K562 (cell line): ENCODE measurements at regions not wholly inside any gene's neighbourhood (a gene's known extent, or its start where the extent isn't known, plus 50 kb on each side); places are given as distances from the start of the nearest gene placed in this dataset.

Source experiments
- ATAC-seq: fragments of 200-7000 bp; cut with Tn5 transposase; 3 replicates; pipeline ENCODE4 v1.9.1; 2020; ENCODE audit warnings: moderate library complexity
- BruUV-seq: library from RNA; stranded (reverse); fragments of 400-500 nt; replicated peaks from 2 replicates; lab custom pipeline; 2021; lab: Mats Ljungman, UMichigan
- CTCF ChIA-PET: fragments of 300-600 bp; formaldehyde crosslinking; extraction: SDS; loops from one replicate; lab custom pipeline; 2021; ENCODE audit warnings: low intra/inter-chr PET ratio; lab: Yijun Ruan, JAX
- POLR2A ChIA-PET: fragments of 300-600, 350-650 bp; sonication (Branson Sonifier 250); formaldehyde crosslinking; extraction: SDS; loops from one replicate; lab custom pipeline; 2021; ENCODE audit warnings: antibody characterized with exemption, inconsistent platforms; lab: Yijun Ruan, JAX
- DNase-seq, 4 experiments: peaks; one replicate each; pipeline versions ENCODE4 v3.0.0 to v3.0.0-alpha.2; 2011 to 2018; ENCODE audit warnings: low spot score in 3 of 4, mixed read lengths in 3 of 4; ENCODE audit errors: extremely low read depth in 1 of 4
- FAIRE-seq: peaks from 2 replicates; lab custom pipeline; 2011; peaks lifted over from hg19 to GRCh38; lab: Jason Lieb, UNC
- H2AFZ ChIP-seq: 2 replicates; pipeline ENCODE4 v1.6.0; 2011; ENCODE audit warnings: low read depth, low read length, control low read depth, inconsistent platforms
- H3K27ac ChIP-seq: fragments of 200-600 bp; 3 replicates; pipeline ENCODE4 v1.8.0; 2011; ENCODE audit warnings: low read depth, mild to moderate bottlenecking, control low read depth, inconsistent platforms, low read length, moderate library complexity, mixed read lengths; ENCODE audit errors: extremely low read depth
- H3K27me3 ChIP-seq, 2 experiments: fragments of 300-600 bp in 1 of 2; 2 replicates in 1 of 2; 3 replicates in 1 of 2; pipeline versions ENCODE4 v1.6.0 to v1.8.0; 2011; ENCODE audit warnings: inconsistent platforms in 2 of 2, low read length in 2 of 2, mild to moderate bottlenecking in 1 of 2, mixed read lengths in 1 of 2, moderate library complexity in 1 of 2; ENCODE audit not compliant: control insufficient read depth in 2 of 2, insufficient read depth in 2 of 2
- H3K36me3 ChIP-seq: fragments of 300-600 bp; 3 replicates; pipeline ENCODE4 v1.8.0; 2011; ENCODE audit warnings: mild to moderate bottlenecking, low read length, inconsistent platforms; ENCODE audit not compliant: control insufficient read depth, insufficient read depth
- H3K4me1 ChIP-seq, 2 experiments: fragments of 200-600 bp in 1 of 2; replicated peaks in 1 of 2; 2 replicates in 1 of 2; 3 replicates in 1 of 2; pipeline versions ENCODE4 v1.5.1 to v1.8.0; 2011; ENCODE audit warnings: inconsistent platforms in 2 of 2, low read length in 2 of 2, mild to moderate bottlenecking in 1 of 2, mixed read lengths in 1 of 2, moderate library complexity in 1 of 2; ENCODE audit not compliant: control insufficient read depth in 2 of 2, insufficient read depth in 2 of 2
- H3K4me2 ChIP-seq: 2 replicates; pipeline ENCODE4 v1.6.1; 2011; ENCODE audit warnings: low read length, control low read depth, inconsistent platforms, mixed read lengths; ENCODE audit not compliant: insufficient read depth
- H3K4me3 ChIP-seq: fragments of 200-600 bp; sonication (generic), shearing (Covaris generic); 2 replicates; pipeline ENCODE4 v1.5.1; 2016; ENCODE audit warnings: control low read depth, inconsistent platforms
- H3K79me2 ChIP-seq: fragments of 200-600 bp; 3 replicates; pipeline ENCODE4 v1.8.0; 2011; ENCODE audit warnings: low read length, inconsistent platforms; ENCODE audit not compliant: control insufficient read depth, insufficient read depth
- H3K9ac ChIP-seq, 2 experiments: 2 replicates each; pipeline versions ENCODE4 v1.6.0 to v1.6.1; 2011; ENCODE audit warnings: low read depth in 2 of 2, low read length in 2 of 2, control low read depth in 1 of 2, inconsistent platforms in 1 of 2, mild to moderate bottlenecking in 1 of 2, mixed read lengths in 1 of 2; ENCODE audit not compliant: insufficient read depth in 1 of 2
- H3K9me1 ChIP-seq: one replicate; pipeline ENCODE4 v1.6.0; 2011; ENCODE audit warnings: inconsistent platforms, mild to moderate bottlenecking, low read length, moderate library complexity; ENCODE audit not compliant: control insufficient read depth, insufficient read depth
- H3K9me3 ChIP-seq: replicated peaks from 2 replicates; pipeline ENCODE4 v1.5.1; 2011; ENCODE audit warnings: low read depth, low read length, inconsistent platforms; ENCODE audit not compliant: control insufficient read depth, insufficient read depth
- H4K20me1 ChIP-seq: replicated peaks from 2 replicates; pipeline ENCODE4 v1.6.1; 2011; ENCODE audit warnings: low read length, inconsistent platforms, mixed read lengths; ENCODE audit not compliant: control insufficient read depth, insufficient read depth
- CXXC5 ChIP-seq: fragments of 250-450 bp; sonication (Bioruptor Pico); IDR thresholded peaks from 2 replicates; pipeline ENCODE4 v1.8.0; 2022; ENCODE audit warnings: inconsistent platforms, mild to moderate bottlenecking, moderate library complexity
- DIDO1 ChIP-seq: fragments of 450-650 bp; IDR thresholded peaks from 2 replicates; pipeline ENCODE4 v1.6.1; 2016; ENCODE audit warnings: low read depth, missing biosample characterization, missing genetic modification characterization
- EWSR1 ChIP-seq: fragments of 450-650 bp; IDR thresholded peaks from 2 replicates; pipeline ENCODE4 v1.6.1; 2018; ENCODE audit warnings: borderline replicate concordance, mild to moderate bottlenecking, low read depth, moderate library complexity; ENCODE audit not compliant: partially characterized antibody
- FOXA1 ChIP-seq: fragments of 450-650 bp; IDR thresholded peaks from 2 replicates; pipeline ENCODE4 v1.6.1; 2016; ENCODE audit warnings: mild to moderate bottlenecking, borderline replicate concordance
- FOXK2 ChIP-seq, 2 experiments: fragments of 450-650 bp; IDR thresholded peaks in 1 of 2; conservative IDR thresholded peaks in 1 of 2; 2 replicates each; pipeline ENCODE4 v1.6.1; 2016; ENCODE audit warnings: low read depth in 2 of 2, mild to moderate bottlenecking in 1 of 2
- HES1 ChIP-seq: fragments of 450-650 bp; IDR thresholded peaks from 2 replicates; pipeline ENCODE4 v1.6.1; 2016; ENCODE audit warnings: low read depth, mild to moderate bottlenecking, moderate library complexity
- KHSRP ChIP-seq: fragments of 450-650 bp; IDR thresholded peaks from 2 replicates; pipeline ENCODE4 v1.6.1; 2017
- LARP7 ChIP-seq: fragments of 450-650 bp; IDR thresholded peaks from 2 replicates; pipeline ENCODE4 v1.6.1; 2016
- NUFIP1 ChIP-seq: fragments of 450-650 bp; IDR thresholded peaks from 2 replicates; pipeline ENCODE4 v1.6.1; 2018; ENCODE audit not compliant: partially characterized antibody
- PHF20 ChIP-seq: fragments of 450-650 bp; IDR thresholded peaks from 2 replicates; pipeline ENCODE4 v1.6.1; 2018; ENCODE audit not compliant: partially characterized antibody
- RUNX1 ChIP-seq: sonication (generic); IDR thresholded peaks from 2 replicates; pipeline ENCODE4 v1.6.1; 2016; ENCODE audit warnings: antibody characterized with exemption, low read depth
- SMAD2 ChIP-seq: fragments of 150-350 bp; IDR thresholded peaks from 2 replicates; pipeline ENCODE4 v1.6.1; 2014; ENCODE audit warnings: low read depth, mild to moderate bottlenecking, low read length
- SMARCE1 ChIP-seq: fragments of 450-650 bp; IDR thresholded peaks from 2 replicates; pipeline ENCODE4 v1.7.1; 2016; ENCODE audit warnings: mild to moderate bottlenecking
- SOX6 ChIP-seq: fragments of 450-650 bp; IDR thresholded peaks from 2 replicates; pipeline ENCODE4 v1.6.1; 2014; ENCODE audit warnings: mild to moderate bottlenecking
- STAG1 ChIP-seq: sonication (generic); formaldehyde crosslinking; IDR thresholded peaks from 2 replicates; pipeline ENCODE4 v1.5.0; 2020; ENCODE audit warnings: missing genetic modification reagents, borderline replicate concordance
- ZEB2 ChIP-seq: fragments of 450-650 bp; IDR thresholded peaks from 2 replicates; pipeline ENCODE4 v1.6.1; 2016
- ZNF324 ChIP-seq: fragments of 250-450 bp; sonication (Bioruptor Pico); IDR thresholded peaks from 2 replicates; pipeline ENCODE4 v1.4.0; 2020; ENCODE audit warnings: mild to moderate bottlenecking
- ZNF518B ChIP-seq: fragments of 250-450 bp; sonication (Bioruptor Pico); IDR thresholded peaks from 2 replicates; pipeline ENCODE4 v1.5.0; 2021; ENCODE audit warnings: mild to moderate bottlenecking, moderate library complexity
- ZNF79 ChIP-seq: fragments of 250-450 bp; sonication (Bioruptor Pico); IDR thresholded peaks from 2 replicates; pipeline ENCODE4 v1.4.0; 2020; ENCODE audit warnings: low read depth, mild to moderate bottlenecking, moderate library complexity
- WGBS: fragments of 100-300 bp; shearing (Covaris generic); methylation state at CpG from one replicate; pipeline ENCODE4 v1.1.6; 2016; ENCODE audit warnings: low coverage, mixed read lengths; ENCODE audit not compliant: insufficient coverage; ENCODE audit errors: missing lambda C conversion rate; 5-methylcytosine and 5-hydroxymethylcytosine counted together
- in situ Hi-C: fragments of 300-500 bp; cut with MboI; formaldehyde crosslinking; loops from 4 replicates; pipeline ENCODE4 v1.15.0; 2018; ENCODE audit warnings: inconsistent platforms, mixed read lengths
- intact Hi-C: fragments of 100-400 bp; cut with micrococcal nuclease; formaldehyde crosslinking; loops from 2 replicates; pipeline ENCODE4 v1.14.2; 2022

GRCh38 chr15:39134282-39134681 lies 446.6 kb upstream of the THBS1 start:
- Histone ChIP-seq H3K9me1 (no peaks in the 10 kb centered on the region), H3K27ac (no peak overlapping the region), H3K79me2 (no peaks in the 10 kb centered on the region), H2AFZ (no peak overlapping the region), H4K20me1 (no peaks in the 10 kb centered on the region), H3K9ac (no peak overlapping the region), H3K27me3 (no peaks in the 10 kb centered on the region; a peak in 1 of 5 replicates), H3K9me3 (no peaks in the 10 kb centered on the region), H3K4me2 (no peak overlapping the region), H3K36me3 (no peaks in the 10 kb centered on the region), H3K4me1 (peaks cover 0 to 9% of the 10 kb centered on the region in 2 experiments; a peak in 2 of 5 replicates), H3K4me3 (no peak overlapping the region)
- no peak for DNase-seq
- ChIA-PET POLR2A (no interaction called here), CTCF (no interaction called here)
- intact Hi-C loops = no loop called here
- in situ Hi-C loops = no loop called here
- ATAC-seq = no peak
- no peak for TF ChIP-seq CXXC5 (CRISPR knock-in tag)
- no peak for TF ChIP-seq ZEB2
- TF ChIP-seq KHSRP = no peak
- TF ChIP-seq ZNF518B (CRISPR knock-in tag) = no peak
- TF ChIP-seq PHF20 = no peak
- TF ChIP-seq SOX6 = no peak
- no peak for TF ChIP-seq EWSR1
- no peak for TF ChIP-seq FOXA1
- no peak for TF ChIP-seq SMAD2
- TF ChIP-seq DIDO1 (tag) = no peak
- no peak for TF ChIP-seq ZNF79
- TF ChIP-seq HES1 = no peak
- TF ChIP-seq FOXK2 (conservative IDR thresholded peaks at IDR 0.05 in 1 of 2, IDR thresholded peaks at IDR 0.05 in 1 of 2; ENCODE audit: low read depth in 2 of 2) = no peak
- TF ChIP-seq ZNF324 (CRISPR knock-in tag) = no peak
- no peak for TF ChIP-seq RUNX1
- no peak for TF ChIP-seq LARP7
- TF ChIP-seq NUFIP1 = no peak
- TF ChIP-seq STAG1 (CRISPR knock-in tag) = no peak
- TF ChIP-seq SMARCE1 = no peak
- no TSS peak for BruUV-seq
- 14% methylated on average over 1 of the region's 1 CpG for WGBS
- FAIRE-seq = no peak
